RWPE1 (cell line): ENCODE measurements at regions not wholly inside any gene's neighbourhood (a gene's known extent, or its start where the extent isn't known, plus 50 kb on each side); places are given as distances from the start of the nearest gene placed in this dataset.
A peak's percentile ranks its signal among the peaks of the same experiment; 100 is the strongest.

ENCODE experiments used
- CTCF ChIA-PET: fragments of 350-600 bp; sonication (Branson Sonifier 250); formaldehyde crosslinking; extraction: SDS; loops from one replicate; lab custom pipeline; 2021; lab: Yijun Ruan, JAX
- POLR2A ChIA-PET: fragments of 400-600 bp; formaldehyde crosslinking; extraction: SDS; loops from one replicate; lab custom pipeline; 2020; ENCODE audit warnings: antibody characterized with exemption; ENCODE audit not compliant: low non-redundant PET; lab: Yijun Ruan, JAX
- DNase-seq: peaks from one replicate; pipeline ENCODE4 v3.0.0; 2012; ENCODE audit warnings: low spot score
- H3K27ac ChIP-seq: fragments of 450-650 bp; 2 replicates; pipeline ENCODE4 v1.5.1; 2017
- CTCF ChIP-seq: fragments of 450-650 bp; conservative IDR thresholded peaks from 2 replicates; pipeline ENCODE4 v1.5.1; 2017; ENCODE audit warnings: low read depth, mild to moderate bottlenecking

- no peak for TF ChIP-seq CTCF
- ChIA-PET POLR2A (no interaction called here), CTCF (interaction anchor here (1.0 kb wide), 1 partner anchor 146 kb away, joined by 3 read pairs; the partner anchor contains the start of gene DUSP10)
- H3K27ac ChIP-seq = no peak overlapping the region
- DNase-seq = no peak
Measured at GRCh38 chr1:221888218-221888617, 146.3 kb upstream of the DUSP10 start.

GRCh38 chr1:221887758-221888157, 145.9 kb upstream of the DUSP10 start:
- CTCF ChIA-PET = interaction anchor here (0.6 to 1.0 kb wide), 3 partner anchors 146 to 581 kb away, joined by 3 to 4 read pairs (median 3); partner anchors contain the start of gene DUSP10
- no peak overlapping the region for H3K27ac ChIP-seq
- no peak for DNase-seq
- POLR2A ChIA-PET = no interaction called here
- no peak for TF ChIP-seq CTCF

GRCh38 chr1:221887415-221887746, 145.5 kb upstream of the DUSP10 start:
- DNase-seq = no peak
- ChIA-PET POLR2A (no interaction called here), CTCF (interaction anchor here (0.6 to 1.0 kb wide), 3 partner anchors 145 to 581 kb away, joined by 3 to 4 read pairs (median 3); partner anchors contain the start of gene DUSP10)
- H3K27ac ChIP-seq = peak overlapping the region; percentile 73
- no peak for TF ChIP-seq CTCF

GRCh38 chr1:221886743-221887414, 145.0 kb upstream of the DUSP10 start:
- CTCF ChIA-PET = interaction anchor here (1.0 kb wide), 2 partner anchors 144 to 145 kb away, joined by 3 read pairs; partner anchors contain the start of gene DUSP10
- POLR2A ChIA-PET = interaction anchor here (0.8 kb wide), 1 partner anchor 145 kb away, joined by 3 read pairs; the partner anchor contains the start of gene DUSP10
- DNase-seq = peak; percentile 93
- TF ChIP-seq CTCF = no peak
- H3K27ac ChIP-seq = peak overlapping the region; percentile 73

- CTCF ChIA-PET = interaction anchor here (1.0 kb wide), 1 partner anchor 143 kb away, joined by 3 read pairs; no protein-coding TSS in a partner anchor
- POLR2A ChIA-PET = interaction anchor here (0.8 kb wide), 1 partner anchor 144 kb away, joined by 3 read pairs; the partner anchor contains the start of gene DUSP10
Measured at GRCh38 chr1:221886311-221886710, 144.4 kb upstream of the DUSP10 start.

GRCh38 chr1:221884821-221885220, 142.9 kb upstream of the DUSP10 start:
- TF ChIP-seq CTCF = no peak
- DNase-seq = no peak
- ChIA-PET POLR2A (no interaction called here), CTCF (interaction anchor here (0.6 kb wide), 1 partner anchor 216 kb away, joined by 3 read pairs; no protein-coding TSS in a partner anchor)
- no peak overlapping the region for H3K27ac ChIP-seq

More at GRCh38 chr1:221886311-221886710, 144.4 kb upstream of the DUSP10 start:
- peak overlapping the region; percentile 73; the same call in 1 of the 2 replicates for H3K27ac ChIP-seq
- no peak for DNase-seq
- no peak for TF ChIP-seq CTCF
